NB4 (cell line): ENCODE measurements at regions not wholly inside any gene's neighbourhood (a gene's known extent, or its start where the extent isn't known, plus 50 kb on each side); places are given as distances from the start of the nearest gene placed in this dataset.

Source experiments
- DNase-seq: peaks from one replicate; pipeline ENCODE4 v3.0.0; 2010; ENCODE audit warnings: low read depth
- H3K4me3 ChIP-seq: one replicate; pipeline ENCODE4 v1.5.1; 2011; ENCODE audit warnings: mild to moderate bottlenecking, low read depth, low read length, moderate library complexity
- CTCF ChIP-seq: IDR thresholded peaks from one replicate; pipeline ENCODE4 v1.5.1; 2012; ENCODE audit warnings: low read depth, low read length
- MAX ChIP-seq: IDR thresholded peaks from 2 replicates; pipeline ENCODE4 v1.6.1; 2011; ENCODE audit warnings: low read depth, low read length
- MYC ChIP-seq: IDR thresholded peaks from 2 replicates; pipeline ENCODE4 v1.6.1; 2011; ENCODE audit warnings: low read depth, low read length
- POLR2A ChIP-seq: IDR thresholded peaks from 2 replicates; pipeline ENCODE4 v1.6.1; 2011; ENCODE audit warnings: mild to moderate bottlenecking; ENCODE audit not compliant: insufficient read length; ENCODE audit errors: extremely low read depth

GRCh38 chr9:86632537-86632936 lies 278.3 kb upstream of the TUT7 start:
- H3K4me3 ChIP-seq, result no peak overlapping the region
- TF ChIP-seq MAX (no peak), CTCF (no peak), POLR2A (no peak), MYC (no peak)
- DNase-seq, result no peak

- no peak for DNase-seq
- TF ChIP-seq MAX (no peak), CTCF (no peak), MYC (no peak), POLR2A (no peak)
- H3K4me3 ChIP-seq, result no peak overlapping the region
These were observed 275.3 kb upstream of the TUT7 start for GRCh38 chr9:86629530-86629929.

- no peak overlapping the region for H3K4me3 ChIP-seq
- TF ChIP-seq MAX, result no peak
- TF ChIP-seq POLR2A, result no peak
- no peak for TF ChIP-seq CTCF
- no peak for TF ChIP-seq MYC
- DNase-seq, result no peak
These were observed 272.6 kb upstream of the TUT7 start for GRCh38 chr9:86626802-86627201.

- TF ChIP-seq MYC (no peak), CTCF (no peak), POLR2A (no peak), MAX (no peak)
- H3K4me3 ChIP-seq, result no peak overlapping the region
- no peak for DNase-seq
These were observed 270.4 kb upstream of the TUT7 start for GRCh38 chr9:86624630-86625029.

GRCh38 chr9:86614871-86615849 lies 260.9 kb upstream of the TUT7 start:
- TF ChIP-seq CTCF (peak; percentile 31), MAX (no peak)
- H3K4me3 ChIP-seq, result no peak overlapping the region
- DNase-seq, result peak; percentile 17
